HEK293T (cell line): ENCODE measurements at regions not wholly inside any gene's neighbourhood (a gene's known extent, or its start where the extent isn't known, plus 50 kb on each side); places are given as distances from the start of the nearest gene placed in this dataset.
"Not testable (repeated sequence)": the region's sequence is repeated elsewhere in the genome, so short reads cannot be mapped to it uniquely, and the experiment has no call there.

ENCODE experiments used
- CTCF ChIA-PET: fragments of 350-600 bp; formaldehyde crosslinking; extraction: SDS; loops from one replicate; lab custom pipeline; 2021; ENCODE audit warnings: antibody characterized with exemption, inconsistent platforms; lab: Yijun Ruan, JAX
- POLR2A ChIA-PET: fragments of 350-600 bp; formaldehyde crosslinking; extraction: SDS; loops from one replicate; lab custom pipeline; 2020; ENCODE audit warnings: antibody characterized with exemption, inconsistent platforms; lab: Yijun Ruan, JAX
- DNase-seq: peaks from one replicate; pipeline ENCODE4 v3.0.0; 2012; ENCODE audit warnings: mixed read lengths; ENCODE audit errors: extremely low spot score
- ARNT ChIP-seq: fragments of 450-650 bp; IDR thresholded peaks from 2 replicates; pipeline ENCODE4 v1.6.1; 2017; ENCODE audit warnings: mild to moderate bottlenecking
- BHLHE40 ChIP-seq: fragments of 450-650 bp; IDR thresholded peaks from 2 replicates; pipeline ENCODE4 v1.6.1; 2016; ENCODE audit warnings: mild to moderate bottlenecking, moderate library complexity, borderline replicate concordance
- CTBP1 ChIP-seq: fragments of 450-650 bp; IDR thresholded peaks from 2 replicates; pipeline ENCODE4 v1.6.1; 2016; ENCODE audit warnings: borderline replicate concordance
- ELF4 ChIP-seq: fragments of 450-650 bp; IDR thresholded peaks from 2 replicates; pipeline ENCODE4 v1.6.1; 2017; ENCODE audit warnings: antibody characterized with exemption
- FOXA1 ChIP-seq: fragments of 450-650 bp; IDR thresholded peaks from 2 replicates; pipeline ENCODE4 v1.6.1; 2016; ENCODE audit warnings: mild to moderate bottlenecking
- FOXK2 ChIP-seq: fragments of 450-650 bp; IDR thresholded peaks from 2 replicates; pipeline ENCODE4 v1.6.1; 2016; ENCODE audit warnings: mild to moderate bottlenecking
- FOXM1 ChIP-seq: fragments of 450-650 bp; IDR thresholded peaks from 2 replicates; pipeline ENCODE4 v1.6.1; 2017; ENCODE audit warnings: mild to moderate bottlenecking, borderline replicate concordance
- HDGF ChIP-seq: fragments of 450-650 bp; IDR thresholded peaks from 2 replicates; pipeline ENCODE4 v1.6.1; 2017; ENCODE audit warnings: antibody characterized with exemption, borderline replicate concordance
- L3MBTL2 ChIP-seq: fragments of 450-650 bp; conservative IDR thresholded peaks from 2 replicates; pipeline ENCODE4 v1.6.1; 2016; ENCODE audit warnings: mild to moderate bottlenecking
- LEF1 ChIP-seq: fragments of 450-650 bp; IDR thresholded peaks from 2 replicates; pipeline ENCODE4 v1.6.1; 2017; ENCODE audit warnings: mild to moderate bottlenecking, borderline replicate concordance
- NFRKB ChIP-seq: fragments of 450-650 bp; IDR thresholded peaks from 2 replicates; pipeline ENCODE4 v1.6.1; 2016; ENCODE audit warnings: mild to moderate bottlenecking, moderate library complexity
- PKNOX1 ChIP-seq: fragments of 450-650 bp; IDR thresholded peaks from 2 replicates; pipeline ENCODE4 v1.6.1; 2016
- SP1 ChIP-seq: fragments of 450-650 bp; IDR thresholded peaks from 2 replicates; pipeline ENCODE4 v1.6.1; 2017
- SUZ12 ChIP-seq: fragments of 450-650 bp; IDR thresholded peaks from 2 replicates; pipeline ENCODE4 v1.6.1; 2016; ENCODE audit warnings: mild to moderate bottlenecking
- TARDBP ChIP-seq: fragments of 450-650 bp; IDR thresholded peaks from 2 replicates; pipeline ENCODE4 v1.6.1; 2016
- ZNF384 ChIP-seq: fragments of 450-650 bp; IDR thresholded peaks from 2 replicates; pipeline ENCODE4 v1.6.1; 2016

- no peak for DNase-seq
- POLR2A ChIA-PET, result no interaction called here
- CTCF ChIA-PET, result no interaction called here
- TF ChIP-seq TARDBP, result no peak
- no peak for TF ChIP-seq CTBP1
- no peak for TF ChIP-seq FOXA1
- TF ChIP-seq FOXK2, result no peak
- TF ChIP-seq FOXM1, result no peak
- no peak for TF ChIP-seq SP1
- TF ChIP-seq SUZ12, result no peak
- TF ChIP-seq PKNOX1, result no peak
Measured at GRCh38 chrX:15017491-15017890, 144.3 kb downstream of the MOSPD2 start.

- CTCF ChIA-PET, result interaction anchor here (0.6 kb wide), 1 partner anchor 229 kb away, joined by 3 read pairs; no protein-coding TSS in a partner anchor
Measured at GRCh38 chrX:15016051-15016450, 142.8 kb downstream of the MOSPD2 start.

GRCh38 chrX:15014281-15014680 is 141.1 kb downstream of the MOSPD2 start:
- DNase-seq, result no peak
- no peak for TF ChIP-seq ELF4
- no peak for TF ChIP-seq BHLHE40
- no peak for TF ChIP-seq TARDBP
- TF ChIP-seq NFRKB, result no peak
- TF ChIP-seq ZNF384, result no peak
- ChIA-PET CTCF (no interaction called here), POLR2A (no interaction called here)

More at GRCh38 chrX:15016051-15016450, 142.8 kb downstream of the MOSPD2 start:
- DNase-seq, result no peak
- POLR2A ChIA-PET, result no interaction called here
- TF ChIP-seq ARNT, result no peak
- TF ChIP-seq BHLHE40, result no peak
- no peak for TF ChIP-seq ELF4
- no peak for TF ChIP-seq PKNOX1
- TF ChIP-seq ZNF384, result no peak
- TF ChIP-seq SP1, result no peak
- no peak for TF ChIP-seq SUZ12
- no peak for TF ChIP-seq NFRKB
- TF ChIP-seq TARDBP, result no peak
- TF ChIP-seq FOXK2, result no peak
- TF ChIP-seq FOXM1, result no peak
- no peak for TF ChIP-seq HDGF
- no peak for TF ChIP-seq LEF1
- no peak for TF ChIP-seq FOXA1
- TF ChIP-seq CTBP1, result no peak
- no peak for TF ChIP-seq L3MBTL2

GRCh38 chrX:15013461-15013860 is 140.2 kb downstream of the MOSPD2 start:
- ChIA-PET POLR2A (no interaction called here), CTCF (no interaction called here)
- DNase-seq, result no peak
- no peak for TF ChIP-seq SP1
- no peak for TF ChIP-seq FOXK2
- TF ChIP-seq L3MBTL2, result no peak

GRCh38 chrX:14997271-14997670 is 124.0 kb downstream of the MOSPD2 start:
- no peak for DNase-seq
- TF ChIP-seq TARDBP (no peak), SP1 (no peak), BHLHE40 (no peak), ARNT (no peak), FOXA1 (no peak), CTBP1 (no peak), LEF1 (no peak), L3MBTL2 (no peak), SUZ12 (no peak), ZNF384 (no peak), PKNOX1 (no peak), NFRKB (no peak), FOXK2 (no peak)
- ChIA-PET CTCF (no interaction called here), POLR2A (no interaction called here)

GRCh38 chrX:14984425-14984824 is 111.2 kb downstream of the MOSPD2 start:
- CTCF ChIA-PET, POLR2A ChIA-PET, DNase-seq: not testable (repeated sequence)
